GM23338 (cell line): ENCODE measurements at regions not wholly inside any gene's neighbourhood (a gene's known extent, or its start where the extent isn't known, plus 50 kb on each side); places are given as distances from the start of the nearest gene placed in this dataset.

ENCODE experiments used
- ATAC-seq: fragments of 200-7000 bp; cut with Tn5 transposase; 3 replicates; pipeline ENCODE4 v1.9.1; 2020
- DNase-seq: peaks from one replicate; pipeline ENCODE4 v3.0.0-alpha.2; 2015; ENCODE audit warnings: low spot score
- H2AFZ ChIP-seq: fragments of 200-600 bp; sonication (generic); 2 replicates; pipeline ENCODE4 v1.8.0; 2016; ENCODE audit warnings: antibody characterized with exemption, mild to moderate bottlenecking, moderate library complexity
- H3F3A ChIP-seq: fragments of 200-600 bp; sonication (generic); replicated peaks from 2 replicates; pipeline ENCODE4 v1.8.0; 2017; ENCODE audit warnings: antibody characterized with exemption, mixed run types, low read depth
- H3K27ac ChIP-seq: fragments of 200-600 bp; sonication (generic); 2 replicates; pipeline ENCODE4 v1.6.1; 2016; ENCODE audit warnings: low read depth
- H3K27me3 ChIP-seq: fragments of 200-600 bp; sonication (generic); 2 replicates; pipeline ENCODE4 v1.8.0; 2016; ENCODE audit warnings: mild to moderate bottlenecking, mixed run types, moderate library complexity; ENCODE audit not compliant: insufficient read depth
- H3K36me3 ChIP-seq: fragments of 200-600 bp; sonication (generic); 2 replicates; pipeline ENCODE4 v1.8.0; 2016; ENCODE audit warnings: mild to moderate bottlenecking; ENCODE audit not compliant: insufficient read depth
- H3K4me1 ChIP-seq: fragments of 200-600 bp; sonication (generic); 2 replicates; pipeline ENCODE4 v1.8.0; 2016; ENCODE audit warnings: mild to moderate bottlenecking, moderate library complexity; ENCODE audit not compliant: insufficient read depth
- H3K4me2 ChIP-seq: fragments of 200-600 bp; sonication (generic); 2 replicates; pipeline ENCODE4 v1.7.1; 2017; ENCODE audit warnings: mixed run types
- H3K4me3 ChIP-seq: fragments of 200-600 bp; sonication (generic); 2 replicates; pipeline ENCODE4 v1.6.1; 2016; ENCODE audit warnings: mixed run types
- H3K79me2 ChIP-seq: fragments of 200-600 bp; sonication (generic); replicated peaks from 2 replicates; pipeline ENCODE4 v1.8.0; 2017; ENCODE audit warnings: mild to moderate bottlenecking; ENCODE audit not compliant: insufficient read depth
- H3K9me2 ChIP-seq: fragments of 200-600 bp; sonication (generic); 2 replicates; pipeline ENCODE4 v1.8.0; 2017; ENCODE audit not compliant: insufficient read depth
- H4K20me1 ChIP-seq: fragments of 200-600 bp; sonication (generic); replicated peaks from 2 replicates; pipeline ENCODE4 v1.8.0; 2017; ENCODE audit warnings: mild to moderate bottlenecking; ENCODE audit not compliant: insufficient read depth
- H3K27ac Mint-ChIP-seq: 2 replicates; pipeline ENCODE4 v1.8.0; 2020; ENCODE audit warnings: inconsistent platforms, mild to moderate bottlenecking, moderate library complexity, mixed read lengths
- H3K27me3 Mint-ChIP-seq: 3 replicates; pipeline ENCODE4 v1.8.0; 2022; ENCODE audit warnings: low read depth, mild to moderate bottlenecking, moderate library complexity, mixed read lengths, inconsistent platforms; ENCODE audit not compliant: insufficient read depth, poor library complexity
- H3K36me3 Mint-ChIP-seq: 3 replicates; pipeline ENCODE4 v1.8.0; 2021; ENCODE audit warnings: low read depth, mild to moderate bottlenecking, inconsistent platforms, moderate library complexity, mixed read lengths
- H3K4me1 Mint-ChIP-seq: 3 replicates; pipeline ENCODE4 v1.8.0; 2020; ENCODE audit warnings: mild to moderate bottlenecking, inconsistent platforms, mixed read lengths
- H3K4me3 Mint-ChIP-seq: 3 replicates; pipeline ENCODE4 v1.8.0; 2021; ENCODE audit warnings: moderate library complexity, mild to moderate bottlenecking, inconsistent platforms, mixed read lengths
- H3K9me3 Mint-ChIP-seq: 3 replicates; pipeline ENCODE4 v1.8.0; 2020; ENCODE audit warnings: moderate library complexity, mild to moderate bottlenecking, inconsistent platforms, mixed read lengths
- CREB1 ChIP-seq: fragments of 250-450 bp; sonication (Bioruptor Pico); IDR thresholded peaks from 2 replicates; pipeline ENCODE4 v1.5.0; 2020; ENCODE audit warnings: low read depth, mild to moderate bottlenecking, moderate library complexity
- EZH2 ChIP-seq: fragments of 200-600 bp; sonication (generic); IDR thresholded peaks from one replicate; pipeline ENCODE4 v1.8.0; 2017; ENCODE audit warnings: antibody characterized with exemption, mild to moderate bottlenecking, low read depth; ENCODE audit not compliant: unreplicated experiment
- EZH2phosphoT487 ChIP-seq: fragments of 200-600 bp; sonication (generic); IDR thresholded peaks from one replicate; pipeline ENCODE4 v1.8.1; 2018; ENCODE audit warnings: antibody characterized with exemption; ENCODE audit not compliant: unreplicated experiment
- JUNB ChIP-seq: IDR thresholded peaks from one replicate; pipeline ENCODE4 v1.6.1; 2016; ENCODE audit warnings: antibody characterized with exemption; ENCODE audit not compliant: unreplicated experiment
- NANOG ChIP-seq: IDR thresholded peaks from 2 replicates; pipeline ENCODE4 v1.6.1; 2016; ENCODE audit warnings: antibody characterized with exemption, borderline replicate concordance
- POLR2AphosphoS5 ChIP-seq: IDR thresholded peaks from 2 replicates; pipeline ENCODE4 v1.6.1; 2016; ENCODE audit warnings: antibody characterized with exemption, low read depth
- STAT1 ChIP-seq: IDR thresholded peaks from one replicate; pipeline ENCODE4 v1.6.1; 2016; ENCODE audit warnings: antibody characterized with exemption; ENCODE audit not compliant: unreplicated experiment
- ZNF114 ChIP-seq: fragments of 250-450 bp; sonication (Bioruptor Pico); IDR thresholded peaks from 2 replicates; pipeline ENCODE4 v1.5.0; 2020; ENCODE audit warnings: mild to moderate bottlenecking, moderate library complexity
- ZNF331 ChIP-seq: fragments of 250-450 bp; sonication (Bioruptor Pico); IDR thresholded peaks from 2 replicates; pipeline ENCODE4 v1.5.0; 2020; ENCODE audit warnings: low read depth, mild to moderate bottlenecking, moderate library complexity
- TF ChIP-seq, protein P1 (sequence below): IDR thresholded peaks from one replicate; pipeline ENCODE4 v1.6.1; 2018; ENCODE audit warnings: antibody characterized with exemption; ENCODE audit not compliant: unreplicated experiment
- TF ChIP-seq, protein P2 (sequence below), 2 experiments: fragments of 200-600 bp in 1 of 2; sonication (generic) in 1 of 2; conservative IDR thresholded peaks; 2 replicates each; pipeline versions ENCODE4 v1.5.1 to v1.6.1; 2016 to 2017; ENCODE audit warnings: antibody characterized with exemption in 2 of 2, low read depth in 2 of 2, mild to moderate bottlenecking in 2 of 2, moderate library complexity in 1 of 2
- TF ChIP-seq, protein P3 (sequence below): IDR thresholded peaks from 2 replicates; pipeline ENCODE4 v1.6.1; 2016; ENCODE audit warnings: antibody characterized with exemption
- TF ChIP-seq, protein P4 (sequence below): fragments of 250-450 bp; sonication (Bioruptor Pico); IDR thresholded peaks from 2 replicates; pipeline ENCODE4 v1.5.0; 2020; ENCODE audit warnings: mild to moderate bottlenecking, moderate library complexity

DNA sequence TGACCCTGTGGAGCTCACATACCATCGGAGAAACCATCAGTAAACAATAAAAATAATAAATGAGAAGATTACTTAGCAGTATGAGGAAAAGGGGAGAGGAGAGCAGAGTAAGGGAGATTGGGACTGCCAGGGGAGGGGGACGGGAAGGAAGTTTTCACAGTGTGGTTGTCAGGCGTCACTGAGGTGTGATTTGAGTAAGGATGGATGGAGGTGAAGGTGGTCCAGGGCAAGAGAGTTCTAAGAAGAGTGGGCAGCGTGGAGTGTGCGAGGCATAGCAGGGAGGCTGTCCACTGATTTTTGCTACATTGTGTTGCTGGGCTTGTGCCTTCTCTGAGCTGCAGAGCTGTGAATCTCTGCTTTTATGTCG lies 119.1 kb downstream of the HPGD start:
- H3K4me2 ChIP-seq = peak overlapping the region; percentile 22; the same call in 1 of the 2 replicates
- peaks cover 40% of the 10 kb centered on the region for H3K4me1 Mint-ChIP-seq
- H3K36me3 Mint-ChIP-seq = no peaks in the 10 kb centered on the region; the same call in 2 of the 3 replicates
- ATAC-seq (no peak; the same call in 2 of the 3 replicates), DNase-seq (no peak)
- peaks cover 7% of the 10 kb centered on the region for H3K27me3 Mint-ChIP-seq
- TF ChIP-seq EZH2 (no peak), NANOG (no peak), CREB1 (CRISPR knock-in tag) (no peak), ZNF114 (CRISPR knock-in tag) (no peak), STAT1 (no peak), JUNB (no peak), EZH2phosphoT487 (no peak), POLR2AphosphoS5 (no peak), ZNF331 (CRISPR knock-in tag) (no peak)
- TF ChIP-seq, protein P1, sequence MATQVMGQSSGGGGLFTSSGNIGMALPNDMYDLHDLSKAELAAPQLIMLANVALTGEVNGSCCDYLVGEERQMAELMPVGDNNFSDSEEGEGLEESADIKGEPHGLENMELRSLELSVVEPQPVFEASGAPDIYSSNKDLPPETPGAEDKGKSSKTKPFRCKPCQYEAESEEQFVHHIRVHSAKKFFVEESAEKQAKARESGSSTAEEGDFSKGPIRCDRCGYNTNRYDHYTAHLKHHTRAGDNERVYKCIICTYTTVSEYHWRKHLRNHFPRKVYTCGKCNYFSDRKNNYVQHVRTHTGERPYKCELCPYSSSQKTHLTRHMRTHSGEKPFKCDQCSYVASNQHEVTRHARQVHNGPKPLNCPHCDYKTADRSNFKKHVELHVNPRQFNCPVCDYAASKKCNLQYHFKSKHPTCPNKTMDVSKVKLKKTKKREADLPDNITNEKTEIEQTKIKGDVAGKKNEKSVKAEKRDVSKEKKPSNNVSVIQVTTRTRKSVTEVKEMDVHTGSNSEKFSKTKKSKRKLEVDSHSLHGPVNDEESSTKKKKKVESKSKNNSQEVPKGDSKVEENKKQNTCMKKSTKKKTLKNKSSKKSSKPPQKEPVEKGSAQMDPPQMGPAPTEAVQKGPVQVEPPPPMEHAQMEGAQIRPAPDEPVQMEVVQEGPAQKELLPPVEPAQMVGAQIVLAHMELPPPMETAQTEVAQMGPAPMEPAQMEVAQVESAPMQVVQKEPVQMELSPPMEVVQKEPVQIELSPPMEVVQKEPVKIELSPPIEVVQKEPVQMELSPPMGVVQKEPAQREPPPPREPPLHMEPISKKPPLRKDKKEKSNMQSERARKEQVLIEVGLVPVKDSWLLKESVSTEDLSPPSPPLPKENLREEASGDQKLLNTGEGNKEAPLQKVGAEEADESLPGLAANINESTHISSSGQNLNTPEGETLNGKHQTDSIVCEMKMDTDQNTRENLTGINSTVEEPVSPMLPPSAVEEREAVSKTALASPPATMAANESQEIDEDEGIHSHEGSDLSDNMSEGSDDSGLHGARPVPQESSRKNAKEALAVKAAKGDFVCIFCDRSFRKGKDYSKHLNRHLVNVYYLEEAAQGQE = no peak
- TF ChIP-seq, protein P2, sequence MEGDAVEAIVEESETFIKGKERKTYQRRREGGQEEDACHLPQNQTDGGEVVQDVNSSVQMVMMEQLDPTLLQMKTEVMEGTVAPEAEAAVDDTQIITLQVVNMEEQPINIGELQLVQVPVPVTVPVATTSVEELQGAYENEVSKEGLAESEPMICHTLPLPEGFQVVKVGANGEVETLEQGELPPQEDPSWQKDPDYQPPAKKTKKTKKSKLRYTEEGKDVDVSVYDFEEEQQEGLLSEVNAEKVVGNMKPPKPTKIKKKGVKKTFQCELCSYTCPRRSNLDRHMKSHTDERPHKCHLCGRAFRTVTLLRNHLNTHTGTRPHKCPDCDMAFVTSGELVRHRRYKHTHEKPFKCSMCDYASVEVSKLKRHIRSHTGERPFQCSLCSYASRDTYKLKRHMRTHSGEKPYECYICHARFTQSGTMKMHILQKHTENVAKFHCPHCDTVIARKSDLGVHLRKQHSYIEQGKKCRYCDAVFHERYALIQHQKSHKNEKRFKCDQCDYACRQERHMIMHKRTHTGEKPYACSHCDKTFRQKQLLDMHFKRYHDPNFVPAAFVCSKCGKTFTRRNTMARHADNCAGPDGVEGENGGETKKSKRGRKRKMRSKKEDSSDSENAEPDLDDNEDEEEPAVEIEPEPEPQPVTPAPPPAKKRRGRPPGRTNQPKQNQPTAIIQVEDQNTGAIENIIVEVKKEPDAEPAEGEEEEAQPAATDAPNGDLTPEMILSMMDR (conservative IDR thresholded peaks at IDR 0.05; ENCODE audit: low read depth in 2 of 2) = no peak
- TF ChIP-seq, protein P3, sequence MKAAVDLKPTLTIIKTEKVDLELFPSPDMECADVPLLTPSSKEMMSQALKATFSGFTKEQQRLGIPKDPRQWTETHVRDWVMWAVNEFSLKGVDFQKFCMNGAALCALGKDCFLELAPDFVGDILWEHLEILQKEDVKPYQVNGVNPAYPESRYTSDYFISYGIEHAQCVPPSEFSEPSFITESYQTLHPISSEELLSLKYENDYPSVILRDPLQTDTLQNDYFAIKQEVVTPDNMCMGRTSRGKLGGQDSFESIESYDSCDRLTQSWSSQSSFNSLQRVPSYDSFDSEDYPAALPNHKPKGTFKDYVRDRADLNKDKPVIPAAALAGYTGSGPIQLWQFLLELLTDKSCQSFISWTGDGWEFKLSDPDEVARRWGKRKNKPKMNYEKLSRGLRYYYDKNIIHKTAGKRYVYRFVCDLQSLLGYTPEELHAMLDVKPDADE = no peak
- TF ChIP-seq, protein P4, sequence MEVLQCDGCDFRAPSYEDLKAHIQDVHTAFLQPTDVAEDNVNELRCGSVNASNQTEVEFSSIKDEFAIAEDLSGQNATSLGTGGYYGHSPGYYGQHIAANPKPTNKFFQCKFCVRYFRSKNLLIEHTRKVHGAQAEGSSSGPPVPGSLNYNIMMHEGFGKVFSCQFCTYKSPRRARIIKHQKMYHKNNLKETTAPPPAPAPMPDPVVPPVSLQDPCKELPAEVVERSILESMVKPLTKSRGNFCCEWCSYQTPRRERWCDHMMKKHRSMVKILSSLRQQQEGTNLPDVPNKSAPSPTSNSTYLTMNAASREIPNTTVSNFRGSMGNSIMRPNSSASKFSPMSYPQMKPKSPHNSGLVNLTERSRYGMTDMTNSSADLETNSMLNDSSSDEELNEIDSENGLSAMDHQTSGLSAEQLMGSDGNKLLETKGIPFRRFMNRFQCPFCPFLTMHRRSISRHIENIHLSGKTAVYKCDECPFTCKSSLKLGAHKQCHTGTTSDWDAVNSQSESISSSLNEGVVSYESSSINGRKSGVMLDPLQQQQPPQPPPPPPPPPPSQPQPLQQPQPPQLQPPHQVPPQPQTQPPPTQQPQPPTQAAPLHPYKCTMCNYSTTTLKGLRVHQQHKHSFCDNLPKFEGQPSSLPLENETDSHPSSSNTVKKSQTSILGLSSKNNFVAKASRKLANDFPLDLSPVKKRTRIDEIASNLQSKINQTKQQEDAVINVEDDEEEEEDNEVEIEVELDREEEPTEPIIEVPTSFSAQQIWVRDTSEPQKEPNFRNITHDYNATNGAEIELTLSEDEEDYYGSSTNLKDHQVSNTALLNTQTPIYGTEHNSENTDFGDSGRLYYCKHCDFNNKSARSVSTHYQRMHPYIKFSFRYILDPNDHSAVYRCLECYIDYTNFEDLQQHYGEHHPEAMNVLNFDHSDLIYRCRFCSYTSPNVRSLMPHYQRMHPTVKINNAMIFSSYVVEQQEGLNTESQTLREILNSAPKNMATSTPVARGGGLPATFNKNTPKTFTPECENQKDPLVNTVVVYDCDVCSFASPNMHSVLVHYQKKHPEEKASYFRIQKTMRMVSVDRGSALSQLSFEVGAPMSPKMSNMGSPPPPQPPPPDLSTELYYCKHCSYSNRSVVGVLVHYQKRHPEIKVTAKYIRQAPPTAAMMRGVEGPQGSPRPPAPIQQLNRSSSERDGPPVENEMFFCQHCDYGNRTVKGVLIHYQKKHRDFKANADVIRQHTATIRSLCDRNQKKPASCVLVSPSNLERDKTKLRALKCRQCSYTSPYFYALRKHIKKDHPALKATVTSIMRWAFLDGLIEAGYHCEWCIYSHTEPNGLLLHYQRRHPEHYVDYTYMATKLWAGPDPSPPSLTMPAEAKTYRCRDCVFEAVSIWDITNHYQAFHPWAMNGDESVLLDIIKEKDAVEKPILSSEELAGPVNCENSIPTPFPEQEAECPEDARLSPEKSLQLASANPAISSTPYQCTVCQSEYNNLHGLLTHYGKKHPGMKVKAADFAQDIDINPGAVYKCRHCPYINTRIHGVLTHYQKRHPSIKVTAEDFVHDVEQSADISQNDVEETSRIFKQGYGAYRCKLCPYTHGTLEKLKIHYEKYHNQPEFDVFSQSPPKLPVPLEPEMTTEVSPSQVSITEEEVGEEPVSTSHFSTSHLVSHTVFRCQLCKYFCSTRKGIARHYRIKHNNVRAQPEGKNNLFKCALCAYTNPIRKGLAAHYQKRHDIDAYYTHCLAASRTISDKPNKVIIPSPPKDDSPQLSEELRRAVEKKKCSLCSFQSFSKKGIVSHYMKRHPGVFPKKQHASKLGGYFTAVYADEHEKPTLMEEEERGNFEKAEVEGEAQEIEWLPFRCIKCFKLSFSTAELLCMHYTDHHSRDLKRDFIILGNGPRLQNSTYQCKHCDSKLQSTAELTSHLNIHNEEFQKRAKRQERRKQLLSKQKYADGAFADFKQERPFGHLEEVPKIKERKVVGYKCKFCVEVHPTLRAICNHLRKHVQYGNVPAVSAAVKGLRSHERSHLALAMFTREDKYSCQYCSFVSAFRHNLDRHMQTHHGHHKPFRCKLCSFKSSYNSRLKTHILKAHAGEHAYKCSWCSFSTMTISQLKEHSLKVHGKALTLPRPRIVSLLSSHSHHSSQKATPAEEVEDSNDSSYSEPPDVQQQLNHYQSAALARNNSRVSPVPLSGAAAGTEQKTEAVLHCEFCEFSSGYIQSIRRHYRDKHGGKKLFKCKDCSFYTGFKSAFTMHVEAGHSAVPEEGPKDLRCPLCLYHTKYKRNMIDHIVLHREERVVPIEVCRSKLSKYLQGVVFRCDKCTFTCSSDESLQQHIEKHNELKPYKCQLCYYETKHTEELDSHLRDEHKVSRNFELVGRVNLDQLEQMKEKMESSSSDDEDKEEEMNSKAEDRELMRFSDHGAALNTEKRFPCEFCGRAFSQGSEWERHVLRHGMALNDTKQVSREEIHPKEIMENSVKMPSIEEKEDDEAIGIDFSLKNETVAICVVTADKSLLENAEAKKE (CRISPR knock-in tag) = no peak
- no peaks in the 10 kb centered on the region for H4K20me1 ChIP-seq
- 0 out of 2 replicates have a peak, but pooled peaks cover 3% of the 10 kb centered on the region for H3F3A ChIP-seq
- H3K36me3 ChIP-seq = no peaks in the 10 kb centered on the region
- H3K79me2 ChIP-seq = no peaks in the 10 kb centered on the region
- H3K9me2 ChIP-seq = peaks cover 13% of the 10 kb centered on the region; the same call in 1 of the 2 replicates
- no peaks in the 10 kb centered on the region for H3K27me3 ChIP-seq
- H3K4me3 ChIP-seq = no peak overlapping the region
- no peak overlapping the region for H3K27ac ChIP-seq
- no peak overlapping the region for H3K4me3 Mint-ChIP-seq
- no peaks in the 10 kb centered on the region for H3K9me3 Mint-ChIP-seq
- H2AFZ ChIP-seq = peak overlapping the region; percentile 54; the same call in 1 of the 2 replicates
- H3K4me1 ChIP-seq = peaks cover 41% of the 10 kb centered on the region
- H3K27ac Mint-ChIP-seq = no peak overlapping the region
